Gastroesophageal sphincter (tissue), 4 donors: ENCODE measurements at regions not wholly inside any gene's neighbourhood (a gene's known extent, or its start where the extent isn't known, plus 50 kb on each side); places are given as distances from the start of the nearest gene placed in this dataset.
A peak's percentile ranks its signal among the peaks of the same experiment; 100 is the strongest.

ENCODE experiments used
- ATAC-seq: fragments of 150-250 bp; one replicate; pipeline ENCODE4 v1.9.1; 2016; ENCODE audit warnings: mild to moderate bottlenecking, moderate library complexity
- H3K27ac ChIP-seq, 4 donors: fragments of 200-600 bp; sonication (generic) in 3 of 4; 1 replicate in 3 of 4; 2 replicates in 1 of 4; pipeline ENCODE4 v1.5.1; 2016 to 2019
- H3K27me3 ChIP-seq: fragments of 200-600 bp; sonication (generic); one replicate; pipeline ENCODE4 v1.5.1; 2019
- H3K36me3 ChIP-seq, 2 donors: fragments of 200-600 bp; sonication (generic); one replicate each; pipeline ENCODE4 v1.5.1; 2019; ENCODE audit warnings: control low read depth in 1 of 2
- H3K4me1 ChIP-seq, 3 donors: fragments of 200-600 bp; sonication (generic); 1 replicate in 2 of 3; 2 replicates in 1 of 3; pipeline ENCODE4 v1.5.1; 2016 to 2019; ENCODE audit warnings: control low read depth in 2 of 3
- H3K4me3 ChIP-seq, 2 donors: fragments of 200-600 bp; sonication (generic); one replicate each; pipeline ENCODE4 v1.5.1; 2019; ENCODE audit warnings: mild to moderate bottlenecking in 1 of 2, moderate library complexity in 1 of 2
- H3K9me3 ChIP-seq, 3 donors: fragments of 200-600 bp; sonication (generic); one replicate each; pipeline ENCODE4 v1.5.1; 2017 to 2019; ENCODE audit warnings: control low read depth in 2 of 3
- EP300 ChIP-seq: sonication (generic); formaldehyde crosslinking; IDR thresholded peaks from one replicate; pipeline ENCODE4 v1.6.1; 2017; ENCODE audit warnings: antibody characterized with exemption, mild to moderate bottlenecking
- POLR2A ChIP-seq, 2 donors: fragments of 450-650 bp; IDR thresholded peaks; one replicate each; pipeline ENCODE4 v1.6.1; 2017; ENCODE audit warnings: antibody characterized with exemption in 2 of 2, mild to moderate bottlenecking in 2 of 2, moderate library complexity in 1 of 2
- POLR2AphosphoS5 ChIP-seq: sonication (generic); formaldehyde crosslinking; IDR thresholded peaks from one replicate; pipeline ENCODE4 v1.6.1; 2017; ENCODE audit warnings: antibody characterized with exemption
- WGBS, 2 donors: methylation state at CpG; one replicate each; pipeline ENCODE4 v1.1.5; 2018; ENCODE audit warnings: low coverage in 1 of 2; 5-methylcytosine and 5-hydroxymethylcytosine counted together
- TF ChIP-seq, protein P1 (sequence below), 4 experiments: fragments of 200-600 bp in 2 of 4; fragments of 450-650 bp in 2 of 4; sonication (generic) in 1 of 4; IDR thresholded peaks; one replicate each; pipeline ENCODE4 v1.5.1; 2017 to 2019; ENCODE audit warnings: antibody characterized with exemption in 4 of 4, mild to moderate bottlenecking in 2 of 4, moderate library complexity in 2 of 4

DNA sequence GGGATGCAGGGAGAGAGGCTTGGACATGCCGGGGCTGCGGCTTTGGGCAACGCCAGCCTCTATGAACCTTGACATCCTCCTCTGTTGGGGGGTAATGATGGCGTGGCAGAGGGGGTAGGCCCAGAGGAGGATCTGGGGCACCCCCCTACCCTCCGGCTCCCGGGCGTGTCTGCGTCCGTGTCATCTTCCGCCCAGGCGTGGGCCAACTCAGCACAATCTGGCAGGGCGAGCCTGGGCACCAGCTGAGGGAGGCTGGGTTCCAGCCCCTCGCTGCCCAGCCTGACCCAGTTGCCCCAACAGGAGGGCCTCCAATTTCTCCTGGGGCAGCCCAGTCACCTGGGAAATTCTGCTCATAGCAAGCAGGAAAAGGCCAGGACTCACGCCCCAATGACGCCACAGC is 62.9 kb upstream of the IL17B start:
- no peak for ATAC-seq
- no peaks in the 10 kb centered on the region for H3K36me3 ChIP-seq
- peaks cover 0 to 52% (median 7%) of the 10 kb centered on the region in 3 donors for H3K4me1 ChIP-seq
- TF ChIP-seq EP300 (no peak), POLR2AphosphoS5 (no peak), POLR2A (IDR thresholded peaks at IDR 0.05) (no peak)
- TF ChIP-seq, protein P1, sequence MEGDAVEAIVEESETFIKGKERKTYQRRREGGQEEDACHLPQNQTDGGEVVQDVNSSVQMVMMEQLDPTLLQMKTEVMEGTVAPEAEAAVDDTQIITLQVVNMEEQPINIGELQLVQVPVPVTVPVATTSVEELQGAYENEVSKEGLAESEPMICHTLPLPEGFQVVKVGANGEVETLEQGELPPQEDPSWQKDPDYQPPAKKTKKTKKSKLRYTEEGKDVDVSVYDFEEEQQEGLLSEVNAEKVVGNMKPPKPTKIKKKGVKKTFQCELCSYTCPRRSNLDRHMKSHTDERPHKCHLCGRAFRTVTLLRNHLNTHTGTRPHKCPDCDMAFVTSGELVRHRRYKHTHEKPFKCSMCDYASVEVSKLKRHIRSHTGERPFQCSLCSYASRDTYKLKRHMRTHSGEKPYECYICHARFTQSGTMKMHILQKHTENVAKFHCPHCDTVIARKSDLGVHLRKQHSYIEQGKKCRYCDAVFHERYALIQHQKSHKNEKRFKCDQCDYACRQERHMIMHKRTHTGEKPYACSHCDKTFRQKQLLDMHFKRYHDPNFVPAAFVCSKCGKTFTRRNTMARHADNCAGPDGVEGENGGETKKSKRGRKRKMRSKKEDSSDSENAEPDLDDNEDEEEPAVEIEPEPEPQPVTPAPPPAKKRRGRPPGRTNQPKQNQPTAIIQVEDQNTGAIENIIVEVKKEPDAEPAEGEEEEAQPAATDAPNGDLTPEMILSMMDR (IDR thresholded peaks at IDR 0.05), result no peak
- 73% methylated on average over 3 of the region's 15 CpGs; no CpG with 5 or more reads in 1 of the 2 donors for WGBS, 2 donors
- peak overlapping the region in 1 of 4 donors; percentile 92 for H3K27ac ChIP-seq
- H3K27me3 ChIP-seq, result no peaks in the 10 kb centered on the region
- H3K9me3 ChIP-seq, result no peaks in the 10 kb centered on the region
- H3K4me3 ChIP-seq, result no peak overlapping the region

DNA sequence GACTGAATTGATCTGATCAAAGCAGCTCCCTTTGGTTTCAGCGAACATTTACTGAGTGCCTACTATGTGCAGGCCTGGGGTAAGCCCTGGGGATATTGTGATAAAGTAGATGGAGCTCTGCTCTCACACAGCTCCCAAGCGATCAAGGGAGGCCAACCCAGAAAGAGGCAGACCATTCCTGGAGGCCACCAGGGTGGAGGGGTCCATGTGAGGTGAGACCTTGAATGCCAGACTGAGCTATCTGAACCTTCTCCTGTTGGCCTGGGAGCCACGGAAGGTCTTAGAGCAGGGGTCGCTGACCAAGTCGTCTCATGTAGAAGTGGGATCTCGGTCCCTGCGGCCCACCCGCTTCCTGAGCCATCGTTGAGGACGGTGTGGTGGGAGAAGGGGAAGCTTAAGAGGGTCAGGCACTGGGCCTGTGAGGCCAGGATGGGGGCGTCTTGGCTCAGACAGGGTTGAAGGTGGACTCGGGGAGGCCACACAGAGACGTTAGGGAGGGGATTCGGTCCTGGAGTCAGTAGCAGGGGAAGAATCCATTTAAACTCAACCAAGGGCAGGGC is 62.2 kb upstream of the IL17B start:
- TF ChIP-seq POLR2AphosphoS5, result no peak
- TF ChIP-seq, protein P1 (IDR thresholded peaks at IDR 0.05), result no peak
- no peak for TF ChIP-seq POLR2A (IDR thresholded peaks at IDR 0.05)
- TF ChIP-seq EP300, result no peak
- WGBS, 2 donors, result 89% methylated on average over 5 of the region's 14 CpGs; no CpG with 5 or more reads in 1 of the 2 donors
- Histone ChIP-seq H3K27me3 (no peaks in the 10 kb centered on the region), H3K27ac (peak overlapping the region in 1 of 4 donors; percentile 92), H3K4me3 (no peak overlapping the region), H3K4me1 (peaks cover 0 to 55% (median 10%) of the 10 kb centered on the region in 3 donors), H3K9me3 (no peaks in the 10 kb centered on the region), H3K36me3 (no peaks in the 10 kb centered on the region)
- no peak for ATAC-seq

DNA sequence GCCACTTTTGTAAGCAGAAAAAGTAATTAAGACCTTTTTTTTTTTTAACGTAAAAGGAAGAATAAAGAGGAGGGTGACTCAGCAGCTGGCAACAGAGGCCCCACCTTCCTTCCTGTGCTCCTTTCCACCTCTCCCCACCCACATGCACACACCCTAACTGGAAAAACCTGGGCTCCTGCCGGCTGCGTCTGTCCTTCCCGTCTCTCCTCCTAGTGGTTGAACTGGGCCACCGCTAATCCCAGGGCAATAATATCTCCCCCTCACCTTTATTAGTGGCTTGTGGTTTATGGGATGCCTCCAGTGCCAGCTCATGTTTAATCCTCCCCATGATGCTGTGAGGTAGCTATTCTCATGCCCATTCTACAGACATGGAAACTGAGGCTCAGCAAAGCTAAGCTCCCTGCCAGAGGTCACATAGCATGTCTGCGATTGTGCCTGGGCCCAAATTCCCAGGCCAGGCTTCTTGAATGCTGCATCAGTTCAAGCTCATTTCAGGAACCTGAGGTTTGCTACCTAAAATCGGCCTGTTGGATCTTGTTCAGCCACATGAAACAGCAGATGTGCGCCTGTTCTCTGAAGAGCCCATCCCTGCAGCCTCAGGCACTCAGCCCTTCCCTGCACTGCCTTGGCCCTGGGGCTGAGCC is 60.9 kb upstream of the IL17B start:
- peaks cover 0 to 55% (median 9%) of the 10 kb centered on the region in 3 donors for H3K4me1 ChIP-seq
- no peak overlapping the region for H3K4me3 ChIP-seq
- TF ChIP-seq, protein P1 (IDR thresholded peaks at IDR 0.05), result peak in 3 of 4 experiments; percentile 16 to 42 (median 25)
- no peak for TF ChIP-seq EP300
- no peak for TF ChIP-seq POLR2A (IDR thresholded peaks at IDR 0.05)
- no peaks in the 10 kb centered on the region for H3K27me3 ChIP-seq
- peak overlapping the region in 2 of 4 donors; percentile 6 to 42 for H3K27ac ChIP-seq
- H3K36me3 ChIP-seq, result no peaks in the 10 kb centered on the region
- ATAC-seq, result no peak
- no peaks in the 10 kb centered on the region for H3K9me3 ChIP-seq
- WGBS, 2 donors, result 28 to 49% methylated on average over 4 to 5 of the region's 8 CpGs

DNA sequence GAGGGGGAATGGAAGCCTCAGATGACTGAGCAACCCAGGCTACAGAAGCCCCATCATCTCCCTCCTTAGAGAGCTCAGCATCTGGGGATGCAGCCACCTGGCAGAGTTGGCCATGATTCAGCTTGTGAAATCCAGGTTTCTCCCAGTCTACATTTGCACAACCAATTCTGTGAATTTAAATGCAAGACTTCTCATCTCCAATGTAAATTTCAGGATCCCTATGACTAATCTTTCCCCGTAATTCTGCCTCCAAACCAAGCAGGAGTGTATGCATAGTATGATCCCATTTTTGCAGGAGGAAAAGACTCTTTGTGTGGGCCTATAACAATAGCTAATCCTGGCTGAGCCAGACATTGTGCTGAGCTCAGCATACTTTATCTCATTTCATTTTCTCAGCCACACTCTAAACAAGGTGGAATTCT is 59.6 kb upstream of the IL17B start:
- H3K27ac ChIP-seq, result no peak overlapping the region

More for the DNA sequence above, 59.6 kb upstream of the IL17B start:
- Histone ChIP-seq H3K36me3 (no peaks in the 10 kb centered on the region), H3K27me3 (no peaks in the 10 kb centered on the region), H3K9me3 (peaks cover 0 to 2% (median 0%) of the 10 kb centered on the region in 3 donors), H3K4me1 (peaks cover 0 to 64% (median 9%) of the 10 kb centered on the region in 3 donors), H3K4me3 (no peak overlapping the region)
- ATAC-seq, result no peak
- 83 to 100% methylated on average over 1 of the region's 1 CpG for WGBS, 2 donors
- no peak for TF ChIP-seq EP300
- TF ChIP-seq POLR2AphosphoS5, result no peak
- TF ChIP-seq, protein P1 (IDR thresholded peaks at IDR 0.05), result no peak
